SK-N-SH (cell line): ENCODE measurements at regions not wholly inside any gene's neighbourhood (a gene's known extent, or its start where the extent isn't known, plus 50 kb on each side); places are given as distances from the start of the nearest gene placed in this dataset.

Experiments used
- CTCF ChIA-PET: fragments of 300-600, 350-600 bp; formaldehyde crosslinking; extraction: SDS; loops from one replicate; lab custom pipeline; 2021; lab: Yijun Ruan, JAX
- POLR2A ChIA-PET: fragments of 350-600 bp; sonication (Branson Sonifier 250); formaldehyde crosslinking; extraction: SDS; loops from one replicate; lab custom pipeline; 2020; ENCODE audit warnings: antibody characterized with exemption, inconsistent platforms; lab: Yijun Ruan, JAX
- DNase-seq: peaks from one replicate; pipeline ENCODE4 v3.0.0; 2012
- H2AFZ ChIP-seq: fragments of 200-600 bp; sonication (generic); 2 replicates; pipeline ENCODE4 v1.8.1; 2016; ENCODE audit warnings: antibody characterized with exemption, mild to moderate bottlenecking, low read depth
- H3F3A ChIP-seq: fragments of 200-600 bp; sonication (generic); replicated peaks from 2 replicates; pipeline ENCODE3; 2016; ENCODE audit warnings: antibody characterized with exemption, mild to moderate bottlenecking; ENCODE audit not compliant: insufficient read depth
- H3K27ac ChIP-seq, 2 experiments: fragments of 200-500 bp in 1 of 2; fragments of 200-600 bp in 1 of 2; sonication (Bioruptor generic) in 1 of 2; sonication (generic), shearing (Covaris generic) in 1 of 2; 2 replicates each; pipeline versions ENCODE4 v1.5.1 to v1.6.1; 2014 to 2016; ENCODE audit warnings: low read depth in 2 of 2, inconsistent platforms in 1 of 2, low read length in 1 of 2, mild to moderate bottlenecking in 1 of 2, mixed read lengths in 1 of 2
- H3K27me3 ChIP-seq: fragments of 200-600 bp; sonication (generic), shearing (Covaris generic); 2 replicates; pipeline ENCODE4 v1.6.1; 2016; ENCODE audit warnings: mixed run types; ENCODE audit not compliant: insufficient read depth
- H3K36me3 ChIP-seq, 2 experiments: fragments of 200-500 bp in 1 of 2; fragments of 200-600 bp in 1 of 2; sonication (Bioruptor generic) in 1 of 2; sonication (generic) in 1 of 2; replicated peaks in 1 of 2; 2 replicates each; pipeline versions ENCODE3 to v1.5.1; 2014 to 2016; ENCODE audit warnings: low read length in 1 of 2, mild to moderate bottlenecking in 1 of 2; ENCODE audit not compliant: insufficient read depth in 2 of 2, control insufficient read depth in 1 of 2
- H3K4me1 ChIP-seq, 2 experiments: fragments of 200-500 bp in 1 of 2; fragments of 200-600 bp in 1 of 2; sonication (Bioruptor generic) in 1 of 2; sonication (generic), shearing (Covaris generic) in 1 of 2; 2 replicates each; pipeline versions ENCODE4 v1.5.1 to v1.6.1; 2014 to 2016; ENCODE audit warnings: low read depth in 1 of 2, low read length in 1 of 2, mixed run types in 1 of 2; ENCODE audit not compliant: insufficient read depth in 2 of 2, control insufficient read depth in 1 of 2
- H3K4me2 ChIP-seq: fragments of 200-600 bp; sonication (generic), shearing (Covaris generic); 2 replicates; pipeline ENCODE4 v1.6.1; 2017; ENCODE audit warnings: mixed run types
- H3K4me3 ChIP-seq, 2 experiments: fragments of 200-500 bp in 1 of 2; fragments of 200-600 bp in 1 of 2; sonication (Bioruptor generic) in 1 of 2; sonication (generic), shearing (Covaris generic) in 1 of 2; 2 replicates each; pipeline versions ENCODE4 v1.5.1 to v1.8.1; 2014 to 2016; ENCODE audit warnings: low read depth in 2 of 2, inconsistent platforms in 1 of 2, low read length in 1 of 2, mild to moderate bottlenecking in 1 of 2, mixed read lengths in 1 of 2, moderate library complexity in 1 of 2
- H3K79me2 ChIP-seq: fragments of 200-600 bp; sonication (generic); 2 replicates; pipeline ENCODE4 v1.8.1; 2017; ENCODE audit warnings: mild to moderate bottlenecking; ENCODE audit not compliant: insufficient read depth
- H3K9ac ChIP-seq: fragments of 200-600 bp; sonication (generic); 2 replicates; pipeline ENCODE4 v1.6.1; 2017; ENCODE audit warnings: mixed run types
- H3K9me2 ChIP-seq: fragments of 200-600 bp; sonication (generic); 2 replicates; pipeline ENCODE4 v1.6.1; 2017; ENCODE audit warnings: mixed run types
- H3K9me3 ChIP-seq: fragments of 200-600 bp; sonication (generic); 2 replicates; pipeline ENCODE4 v1.6.1; 2017; ENCODE audit warnings: mixed run types, mild to moderate bottlenecking, moderate library complexity
- H4K20me1 ChIP-seq: fragments of 200-600 bp; sonication (generic); 2 replicates; pipeline ENCODE4 v1.6.1; 2017; ENCODE audit warnings: mild to moderate bottlenecking, mixed run types; ENCODE audit not compliant: insufficient read depth
- FOSL2 ChIP-seq: IDR thresholded peaks from 2 replicates; pipeline ENCODE4 v1.4.0; 2012; ENCODE audit warnings: low read depth, mild to moderate bottlenecking, moderate library complexity, borderline replicate concordance
- FOXM1 ChIP-seq: IDR thresholded peaks from 2 replicates; pipeline ENCODE4 v1.4.0; 2012; ENCODE audit warnings: low read depth, mild to moderate bottlenecking
- MEF2A ChIP-seq: IDR thresholded peaks from 2 replicates; pipeline ENCODE4 v1.4.0; 2012; ENCODE audit warnings: low read depth, borderline replicate concordance
- MXI1 ChIP-seq: IDR thresholded peaks from 2 replicates; pipeline ENCODE4 v1.6.1; 2012; ENCODE audit warnings: mild to moderate bottlenecking, low read depth, low read length, improper control_type of control experiment
- RAD21 ChIP-seq: IDR thresholded peaks from 2 replicates; pipeline ENCODE4 v1.6.1; 2012; ENCODE audit warnings: mild to moderate bottlenecking, low read length
- RFX5 ChIP-seq: IDR thresholded peaks from 2 replicates; pipeline ENCODE4 v1.6.1; 2012; ENCODE audit warnings: mild to moderate bottlenecking, improper control_type of control experiment, low read length
- TCF12 ChIP-seq: IDR thresholded peaks from 2 replicates; pipeline ENCODE4 v1.4.0; 2012
- TEAD4 ChIP-seq: IDR thresholded peaks from 2 replicates; pipeline ENCODE4 v1.4.0; 2012; ENCODE audit warnings: mild to moderate bottlenecking, borderline replicate concordance; ENCODE audit not compliant: insufficient read depth
- WGBS: methylation state at CpG from one replicate; pipeline ENCODE4 v1.1.6; 2017; ENCODE audit warnings: low lambda C conversion rate; 5-methylcytosine and 5-hydroxymethylcytosine counted together
- TF ChIP-seq, protein P1 (sequence below): IDR thresholded peaks from 2 replicates; pipeline ENCODE4 v1.6.1; 2012; ENCODE audit warnings: mild to moderate bottlenecking, low read depth, low read length, moderate library complexity

DNA sequence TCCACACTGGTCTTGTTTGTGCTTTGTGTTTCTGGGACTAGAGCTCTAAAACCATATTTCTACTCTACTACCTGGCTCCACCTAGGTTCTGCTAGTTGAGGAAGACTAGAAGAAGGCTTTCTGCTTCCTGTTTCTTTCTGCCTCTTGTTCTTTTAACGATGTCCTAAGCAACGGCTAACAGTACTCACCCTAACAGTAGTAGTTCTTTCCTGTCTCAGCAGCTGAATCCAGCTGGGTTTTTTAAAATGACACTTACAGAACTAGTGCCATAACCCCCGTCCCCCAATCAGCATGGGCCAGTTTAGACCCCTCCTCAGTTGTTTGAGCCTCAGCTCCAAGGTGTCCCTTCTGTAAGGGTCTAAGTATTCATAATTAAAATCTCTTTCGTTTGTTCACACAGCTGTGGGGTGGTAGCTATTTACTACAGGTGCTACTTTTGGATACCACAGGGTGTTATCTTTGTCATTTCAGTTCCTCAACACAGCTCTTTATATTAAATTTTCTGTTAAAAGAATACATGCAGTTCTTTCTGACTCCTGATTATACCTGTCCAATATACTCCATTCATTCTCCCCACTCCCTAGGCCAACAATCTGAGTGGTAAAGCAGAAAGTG is 790.2 kb downstream of the DHX35 start:
- DNase-seq: no peak
- Histone ChIP-seq H3K4me2 (no peak overlapping the region), H2AFZ (no peak overlapping the region), H3K27ac (no peak overlapping the region), H3K4me3 (no peak overlapping the region), H4K20me1 (no peaks in the 10 kb centered on the region), H3K79me2 (no peaks in the 10 kb centered on the region), H3K9me3 (no peaks in the 10 kb centered on the region; the same call in 1 of the 2 replicates), H3K27me3 (no peaks in the 10 kb centered on the region), H3K9me2 (no peaks in the 10 kb centered on the region), H3K36me3 (no peaks in the 10 kb centered on the region), H3K9ac (no peak overlapping the region), H3K4me1 (no peaks in the 10 kb centered on the region), H3F3A (no peaks in the 10 kb centered on the region)
- TF ChIP-seq TEAD4 (no peak), FOSL2 (no peak), FOXM1 (no peak)
- POLR2A ChIA-PET: no interaction called here
- WGBS: 22% methylated on average over 4 of the region's 4 CpGs
- CTCF ChIA-PET: no interaction called here

DNA sequence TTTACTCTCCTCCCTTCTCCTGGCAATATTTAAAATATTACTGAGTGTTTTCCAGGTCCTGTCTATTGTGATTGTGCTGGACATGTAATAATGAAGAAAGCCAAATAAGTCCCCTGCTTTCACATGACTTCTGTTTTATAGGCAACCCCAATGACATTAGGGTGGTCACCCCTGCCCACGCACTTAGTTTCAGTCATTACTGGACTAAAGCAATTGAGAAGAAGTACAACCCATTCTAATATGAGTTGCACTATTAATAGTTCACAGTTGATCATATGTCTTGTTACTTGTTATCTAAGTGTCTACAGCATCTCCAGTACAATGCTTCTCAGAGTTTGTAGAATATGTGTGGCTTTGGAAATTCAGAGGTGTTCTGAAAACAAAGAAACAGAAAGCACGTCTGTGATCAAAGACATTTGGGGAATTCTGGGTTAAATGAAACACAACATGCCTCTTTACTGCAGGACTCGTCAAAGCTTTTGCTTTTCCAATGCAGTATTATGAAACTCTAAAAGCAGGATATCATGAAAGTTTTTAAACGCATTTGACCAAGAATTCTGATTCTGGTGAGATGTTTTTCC is 789.5 kb downstream of the DHX35 start:
- WGBS: 33% methylated on average over 4 of the region's 4 CpGs
- no peak overlapping the region for H3K4me3 ChIP-seq
- H3K27ac ChIP-seq: no peak overlapping the region
- no peaks in the 10 kb centered on the region for H3F3A ChIP-seq
- H3K79me2 ChIP-seq: no peaks in the 10 kb centered on the region
- no peaks in the 10 kb centered on the region; the same call in 1 of the 2 replicates for H3K9me3 ChIP-seq
- ChIA-PET POLR2A (no interaction called here), CTCF (no interaction called here)
- H4K20me1 ChIP-seq: no peaks in the 10 kb centered on the region
- H3K4me2 ChIP-seq: no peak overlapping the region
- no peaks in the 10 kb centered on the region for H3K36me3 ChIP-seq
- no peaks in the 10 kb centered on the region for H3K4me1 ChIP-seq
- H3K9ac ChIP-seq: no peak overlapping the region
- TF ChIP-seq, protein P1, sequence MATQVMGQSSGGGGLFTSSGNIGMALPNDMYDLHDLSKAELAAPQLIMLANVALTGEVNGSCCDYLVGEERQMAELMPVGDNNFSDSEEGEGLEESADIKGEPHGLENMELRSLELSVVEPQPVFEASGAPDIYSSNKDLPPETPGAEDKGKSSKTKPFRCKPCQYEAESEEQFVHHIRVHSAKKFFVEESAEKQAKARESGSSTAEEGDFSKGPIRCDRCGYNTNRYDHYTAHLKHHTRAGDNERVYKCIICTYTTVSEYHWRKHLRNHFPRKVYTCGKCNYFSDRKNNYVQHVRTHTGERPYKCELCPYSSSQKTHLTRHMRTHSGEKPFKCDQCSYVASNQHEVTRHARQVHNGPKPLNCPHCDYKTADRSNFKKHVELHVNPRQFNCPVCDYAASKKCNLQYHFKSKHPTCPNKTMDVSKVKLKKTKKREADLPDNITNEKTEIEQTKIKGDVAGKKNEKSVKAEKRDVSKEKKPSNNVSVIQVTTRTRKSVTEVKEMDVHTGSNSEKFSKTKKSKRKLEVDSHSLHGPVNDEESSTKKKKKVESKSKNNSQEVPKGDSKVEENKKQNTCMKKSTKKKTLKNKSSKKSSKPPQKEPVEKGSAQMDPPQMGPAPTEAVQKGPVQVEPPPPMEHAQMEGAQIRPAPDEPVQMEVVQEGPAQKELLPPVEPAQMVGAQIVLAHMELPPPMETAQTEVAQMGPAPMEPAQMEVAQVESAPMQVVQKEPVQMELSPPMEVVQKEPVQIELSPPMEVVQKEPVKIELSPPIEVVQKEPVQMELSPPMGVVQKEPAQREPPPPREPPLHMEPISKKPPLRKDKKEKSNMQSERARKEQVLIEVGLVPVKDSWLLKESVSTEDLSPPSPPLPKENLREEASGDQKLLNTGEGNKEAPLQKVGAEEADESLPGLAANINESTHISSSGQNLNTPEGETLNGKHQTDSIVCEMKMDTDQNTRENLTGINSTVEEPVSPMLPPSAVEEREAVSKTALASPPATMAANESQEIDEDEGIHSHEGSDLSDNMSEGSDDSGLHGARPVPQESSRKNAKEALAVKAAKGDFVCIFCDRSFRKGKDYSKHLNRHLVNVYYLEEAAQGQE: no peak
- TF ChIP-seq RAD21 (no peak), MXI1 (no peak), MEF2A (no peak), TCF12 (no peak), RFX5 (no peak)
- H2AFZ ChIP-seq: no peak overlapping the region
- no peaks in the 10 kb centered on the region for H3K27me3 ChIP-seq
- DNase-seq: no peak
- H3K9me2 ChIP-seq: no peaks in the 10 kb centered on the region
